ENCODE measurements at regions not wholly inside any gene's neighbourhood (a gene's known extent, or its start where the extent isn't known, plus 50 kb on each side); places are given as distances from the start of the nearest gene placed in this dataset.

GRCh38 chr6:43965628-43966373, 161.5 kb downstream of the MRPL14 start:
- ATAC-seq (peak in 1 of 2 donors; percentile 21), DNase-seq (no peak)
- intact Hi-C loops (cut with DNase I): no loop called here

DNA sequence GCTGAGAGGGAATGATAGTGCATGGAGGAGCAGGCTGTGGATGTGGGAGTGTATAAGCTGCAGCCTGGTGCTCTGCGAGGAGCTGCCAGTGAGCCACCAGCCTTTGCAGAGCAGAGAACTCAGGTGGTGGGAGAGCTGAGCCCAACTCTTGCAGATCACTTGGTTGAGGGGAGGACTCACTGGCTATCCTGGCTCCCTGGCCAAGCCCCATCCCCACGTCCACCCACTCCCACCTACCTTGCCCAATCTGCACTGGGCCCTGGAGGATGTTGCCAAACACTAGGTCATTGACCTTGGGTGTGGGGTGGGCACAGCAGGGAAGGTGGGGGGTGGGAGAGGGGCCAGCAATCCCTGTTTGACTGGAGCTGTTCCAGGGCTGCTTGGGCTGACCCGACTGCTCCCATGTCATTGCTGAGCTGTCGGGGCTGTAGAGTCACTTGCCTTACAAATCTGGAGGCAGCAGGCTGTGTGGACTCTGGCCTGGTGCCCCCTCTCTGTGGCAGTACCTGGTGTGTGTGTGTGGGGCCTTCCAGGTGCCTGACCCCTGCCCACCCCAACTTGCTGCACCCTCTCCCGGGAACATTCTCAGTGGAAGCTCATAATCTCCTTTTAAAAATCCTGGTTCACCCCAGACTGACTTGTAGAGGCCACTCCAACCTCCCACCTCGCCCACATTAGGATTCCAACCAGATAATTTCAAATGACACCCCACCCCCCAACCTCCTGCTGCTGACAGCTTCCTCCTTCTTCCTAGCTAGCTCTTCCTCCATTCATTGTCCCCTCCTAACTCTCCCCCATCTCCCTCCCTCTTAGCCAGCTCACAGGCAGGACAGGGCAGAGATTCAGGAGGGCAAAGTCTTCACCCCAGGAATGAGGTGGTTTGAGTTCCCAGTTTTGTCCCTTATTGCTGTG, 162.3 kb downstream of the MRPL14 start:
- DNase-seq (no peak), ATAC-seq (no peak)
- intact Hi-C loops (cut with DNase I): no loop called here

DNA sequence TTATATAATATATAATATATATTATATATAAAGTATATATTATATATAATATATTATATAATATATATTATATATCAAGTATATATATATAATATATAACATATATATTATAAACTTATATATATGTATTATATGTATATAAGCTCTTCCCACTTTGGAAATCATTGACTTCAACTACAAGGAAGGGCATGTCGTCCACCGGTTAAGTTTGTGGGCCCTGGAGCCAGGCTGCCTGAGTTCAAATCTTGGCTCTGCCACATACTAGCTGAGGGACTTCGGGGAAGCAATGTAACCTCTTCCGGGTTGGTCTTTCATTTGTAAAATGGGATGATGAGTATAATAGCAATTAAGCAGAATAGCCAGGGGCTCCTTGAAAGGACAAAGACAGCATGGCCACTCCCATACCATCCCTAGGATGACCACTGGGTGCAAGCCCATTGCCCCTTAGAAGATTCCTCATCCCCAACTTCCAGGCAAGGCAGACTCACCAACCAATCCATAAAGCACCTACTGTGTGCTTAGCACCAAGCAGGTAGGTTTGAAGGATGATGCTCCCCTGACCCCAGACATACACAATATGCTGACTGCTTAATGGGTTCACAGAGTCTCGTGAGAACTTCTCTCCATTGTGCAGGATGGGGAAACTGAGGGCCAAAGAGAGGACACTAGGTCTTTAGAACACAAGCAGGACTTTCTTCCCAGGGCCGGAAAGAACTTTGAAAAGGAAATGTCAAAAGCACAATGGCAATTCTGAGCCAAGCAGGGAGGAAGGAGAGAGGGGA, 163.2 kb downstream of the MRPL14 start:
- no peak for ATAC-seq
- DNase-seq: no peak
- intact Hi-C loops (cut with DNase I): no loop called here

GRCh38 chr6:43963203-43963602, 164.0 kb downstream of the MRPL14 start:
- DNase-seq (no peak), ATAC-seq (no peak)
- intact Hi-C loops (cut with DNase I): no loop called here

GRCh38 chr6:43962458-43962857, 164.8 kb downstream of the MRPL14 start:
- intact Hi-C loops (cut with DNase I): no loop called here
- ATAC-seq (no peak), DNase-seq (no peak)

GRCh38 chr6:43957273-43957672, 170.0 kb downstream of the MRPL14 start:
- intact Hi-C loops (cut with DNase I): loop anchor here in 1 of 2 donors (10.0 kb wide), 1 partner anchor 192 kb away; no protein-coding TSS in a partner anchor
- ATAC-seq (no peak), DNase-seq (no peak)

- intact Hi-C loops (cut with DNase I): loop anchor here in 1 of 2 donors (10.0 kb wide), 1 partner anchor 192 kb away; no protein-coding TSS in a partner anchor
- no peak for ATAC-seq
- no peak for DNase-seq
Observed at GRCh38 chr6:43956478-43956877, 170.8 kb downstream of the MRPL14 start.

- ATAC-seq: peak; percentile 67 to 91
- intact Hi-C loops (cut with DNase I): loop anchor here (5.0 to 10.0 kb wide), 3 partner anchors 48 to 190 kb away; no protein-coding TSS in a partner anchor
- DNase-seq: peak; percentile 68
Observed at GRCh38 chr6:43954311-43955131, 172.7 kb downstream of the MRPL14 start.

- DNase-seq: peak; percentile 58
- peak; percentile 46 to 72 for ATAC-seq
- intact Hi-C loops (cut with DNase I): loop anchor here (5.0 to 10.0 kb wide), 3 partner anchors 48 to 189 kb away; no protein-coding TSS in a partner anchor
Observed at GRCh38 chr6:43953794-43954310, 173.4 kb downstream of the MRPL14 start.

DNA sequence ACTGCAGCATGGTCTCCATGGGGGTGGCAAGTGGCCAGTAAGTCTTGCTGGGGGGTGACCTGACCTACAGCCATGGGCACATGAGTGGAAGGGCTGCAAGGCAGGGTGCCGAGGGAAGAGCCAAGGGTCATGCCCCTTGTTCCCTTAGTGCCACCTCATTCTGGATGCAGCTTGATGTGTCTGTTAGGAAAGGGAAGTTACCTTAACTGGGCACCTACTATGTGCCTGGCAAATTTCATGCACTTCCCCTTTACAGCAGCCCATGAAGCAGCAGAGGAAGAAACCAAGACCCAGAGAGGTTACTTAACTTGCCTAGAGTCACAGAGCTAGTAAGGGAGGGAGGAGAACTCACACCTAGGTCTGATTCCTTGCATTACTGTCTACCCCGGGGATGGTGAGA, 174.0 kb downstream of the MRPL14 start:
- intact Hi-C loops (cut with DNase I): loop anchor here (5.0 to 10.0 kb wide), 3 partner anchors 49 to 188 kb away; no protein-coding TSS in a partner anchor
- ATAC-seq (no peak), DNase-seq (no peak)

DNA sequence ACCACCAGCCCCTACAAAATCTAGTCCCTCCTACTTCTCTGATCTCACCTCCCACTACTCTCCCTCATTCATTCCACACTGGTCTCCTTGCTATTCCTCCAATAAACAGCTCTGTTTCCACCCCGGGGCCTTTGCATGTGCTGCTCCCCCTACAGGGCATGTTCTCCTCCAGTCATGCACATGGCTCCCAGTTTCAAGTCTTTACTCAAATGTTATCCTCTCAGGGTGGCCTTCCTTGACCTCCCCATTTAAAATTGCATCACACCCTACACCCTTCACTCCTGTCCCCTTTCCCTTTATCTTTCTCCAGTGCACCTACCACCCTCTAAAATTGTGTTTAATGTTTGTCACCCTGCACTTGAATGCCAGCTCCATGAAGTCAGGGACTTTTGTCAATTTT, 174.5 kb downstream of the MRPL14 start:
- DNase-seq: no peak
- ATAC-seq: no peak
- intact Hi-C loops (cut with DNase I): loop anchor here (5.0 to 10.0 kb wide), 3 partner anchors 50 to 188 kb away; no protein-coding TSS in a partner anchor

- intact Hi-C loops (cut with DNase I): loop anchor here (2.0 to 10.0 kb wide), 4 partner anchors 50 to 187 kb away; partner anchors contain the start of gene VEGFA (in 1 of the 2)
- peak in 1 of 2 donors; percentile 35 for ATAC-seq
- DNase-seq: no peak
Observed at GRCh38 chr6:43951756-43952675, 175.2 kb downstream of the MRPL14 start.

DNA sequence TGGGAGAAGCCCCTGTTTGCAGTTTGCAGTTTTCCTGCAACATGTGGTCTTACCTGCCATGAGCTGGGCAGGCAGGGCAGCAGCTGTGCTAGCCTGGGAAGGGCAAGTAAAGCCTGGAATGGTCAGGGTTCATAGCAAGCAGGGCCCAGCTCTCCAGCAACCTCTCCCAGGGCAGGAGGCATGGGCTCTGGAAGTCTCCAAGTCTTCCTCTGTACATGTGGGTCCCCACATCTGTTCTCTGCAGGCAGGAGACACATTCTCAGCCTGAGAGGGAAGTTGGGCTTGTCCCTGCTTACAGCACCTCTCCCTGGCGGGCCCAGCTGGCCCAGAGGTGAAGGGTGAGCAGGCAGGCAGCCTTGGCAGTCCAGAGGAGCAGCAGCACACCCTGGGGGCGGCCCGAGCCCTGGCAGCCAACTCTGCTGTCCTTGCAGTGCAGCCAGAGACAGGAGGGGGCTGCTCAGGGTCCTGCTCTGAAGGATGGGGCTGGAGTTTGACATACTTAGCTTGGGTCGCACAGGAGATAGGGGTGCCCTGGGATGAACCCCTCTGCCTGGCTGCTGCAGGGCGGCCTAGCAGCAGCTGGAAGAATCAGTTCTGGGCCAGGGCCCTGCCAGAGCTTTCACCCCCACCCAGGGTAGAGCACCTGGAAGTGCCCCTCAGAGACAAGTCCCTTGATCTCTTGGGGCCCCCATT, 176.0 kb downstream of the MRPL14 start:
- intact Hi-C loops (cut with DNase I): loop anchor here (2.0 to 10.0 kb wide), 4 partner anchors 51 to 186 kb away; partner anchors contain the start of gene VEGFA (in 1 of the 2)
- ATAC-seq (peak; percentile 72 to 76), DNase-seq (peak; percentile 58)

DNA sequence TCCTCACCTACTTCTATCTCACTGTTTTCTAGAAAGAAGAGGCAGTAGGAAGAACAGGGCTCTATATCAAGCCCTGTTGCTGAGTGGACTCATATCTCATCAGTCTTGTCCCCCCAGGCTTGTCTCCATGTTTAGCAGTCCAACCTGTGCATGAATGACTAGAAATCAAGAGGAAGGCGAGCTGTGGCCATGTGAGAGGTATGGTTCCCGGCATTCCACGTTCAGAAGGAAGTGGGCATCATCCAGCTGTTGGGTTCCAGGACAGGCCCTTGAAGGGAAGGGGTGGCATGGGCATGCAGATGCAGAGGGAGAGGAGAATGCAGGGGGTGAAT, 176.6 kb downstream of the MRPL14 start:
- no peak for ATAC-seq
- no peak for DNase-seq
- intact Hi-C loops (cut with DNase I): loop anchor here (2.0 to 10.0 kb wide), 4 partner anchors 52 to 186 kb away; partner anchors contain the start of gene VEGFA (in 1 of the 2)

- ATAC-seq: no peak
- intact Hi-C loops (cut with DNase I): loop anchor here (2.0 to 10.0 kb wide), 4 partner anchors 52 to 185 kb away; partner anchors contain the start of gene VEGFA (in 1 of the 2)
- no peak for DNase-seq
Observed at GRCh38 chr6:43950051-43950605, 177.1 kb downstream of the MRPL14 start.

DNA sequence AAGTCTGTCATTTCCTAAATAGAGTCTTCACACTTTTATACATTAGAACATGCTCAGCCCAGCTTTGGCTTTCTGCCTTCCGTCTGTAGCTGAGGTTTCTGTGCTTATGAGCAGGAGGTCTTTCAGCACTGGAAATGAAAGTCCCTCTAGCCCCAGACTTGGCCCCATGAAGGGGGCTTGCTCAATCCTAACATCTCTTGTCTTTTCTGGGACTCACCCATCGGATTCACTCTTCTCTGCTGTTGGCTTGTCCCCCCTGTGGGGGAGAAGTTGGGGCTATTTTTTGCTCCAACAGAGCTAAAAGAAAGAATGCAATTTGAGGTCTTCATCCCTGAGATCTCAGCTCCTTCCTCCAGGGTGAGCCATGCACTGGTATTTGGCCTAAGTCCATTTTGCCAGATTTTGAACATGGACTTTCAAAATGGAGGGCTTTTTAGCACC, 177.7 kb downstream of the MRPL14 start:
- DNase-seq (no peak), ATAC-seq (no peak)
- intact Hi-C loops (cut with DNase I): loop anchor here in 1 of 2 donors (5.0 kb wide), 1 partner anchor 92 kb away; no protein-coding TSS in a partner anchor

Measured in left cardiac atrium (tissue), 4 donors.